ENCODE measurements at regions not wholly inside any gene's neighbourhood (a gene's known extent, or its start where the extent isn't known, plus 50 kb on each side); places are given as distances from the start of the nearest gene placed in this dataset.

DNA sequence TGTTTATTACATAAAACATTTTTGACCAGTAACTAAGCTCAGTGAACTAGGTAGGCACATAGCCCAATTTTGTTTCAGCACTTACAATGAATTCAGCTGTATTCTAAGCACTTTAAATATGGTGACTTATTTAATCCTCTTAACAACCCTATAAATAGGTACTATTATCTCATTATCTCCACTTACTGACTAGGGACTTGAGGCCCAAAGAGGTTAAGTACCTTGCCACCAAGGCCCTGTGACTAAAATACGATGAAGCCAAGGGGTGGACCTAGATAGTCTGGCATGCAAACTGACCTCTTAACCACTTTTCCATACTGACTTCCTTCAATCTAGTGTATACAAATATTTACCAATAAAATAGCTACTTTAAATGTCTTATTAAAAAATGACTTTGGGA lies 266.4 kb downstream of the ZNF608 start:
- H3K36me3 ChIP-seq (ENCODE audit: control insufficient read depth, insufficient read depth, low read length) = no peaks in the 10 kb centered on the region
- H3K27me3 ChIP-seq (ENCODE audit: control insufficient read depth, insufficient read depth, low read length) = no peaks in the 10 kb centered on the region
- H3K9ac ChIP-seq (ENCODE audit: low read depth, low read length) = no peak overlapping the region
- H3K4me3 ChIP-seq (ENCODE audit: low read depth, low read length) = no peak overlapping the region
- H3K4me1 ChIP-seq (ENCODE audit: control insufficient read depth, insufficient read depth, low read length) = peaks cover 16% of the 10 kb centered on the region
- no peaks in the 10 kb centered on the region for H3K9me3 ChIP-seq (ENCODE audit: control insufficient read depth, insufficient read depth, low read length)

- H3K9me3 ChIP-seq (ENCODE audit: control insufficient read depth, insufficient read depth, low read length) = no peaks in the 10 kb centered on the region
- H3K9ac ChIP-seq (ENCODE audit: low read depth, low read length) = no peak overlapping the region
- H3K27me3 ChIP-seq (ENCODE audit: control insufficient read depth, insufficient read depth, low read length) = no peaks in the 10 kb centered on the region
- no peaks in the 10 kb centered on the region for H3K36me3 ChIP-seq (ENCODE audit: control insufficient read depth, insufficient read depth, low read length)
- H3K4me1 ChIP-seq (ENCODE audit: control insufficient read depth, insufficient read depth, low read length) = peaks cover 16% of the 10 kb centered on the region
- no peak overlapping the region for H3K4me3 ChIP-seq (ENCODE audit: low read depth, low read length)
These were observed 268.2 kb downstream of the ZNF608 start for GRCh38 chr5:124478264-124478663.

GRCh38 chr5:124477577-124477976 lies 268.9 kb downstream of the ZNF608 start:
- Histone ChIP-seq H3K36me3 (ENCODE audit: control insufficient read depth, insufficient read depth, low read length) (no peaks in the 10 kb centered on the region), H3K9me3 (ENCODE audit: control insufficient read depth, insufficient read depth, low read length) (no peaks in the 10 kb centered on the region), H3K27me3 (ENCODE audit: control insufficient read depth, insufficient read depth, low read length) (no peaks in the 10 kb centered on the region), H3K4me1 (ENCODE audit: control insufficient read depth, insufficient read depth, low read length) (peaks cover 16% of the 10 kb centered on the region), H3K9ac (ENCODE audit: low read depth, low read length) (no peak overlapping the region), H3K4me3 (ENCODE audit: low read depth, low read length) (no peak overlapping the region)

DNA sequence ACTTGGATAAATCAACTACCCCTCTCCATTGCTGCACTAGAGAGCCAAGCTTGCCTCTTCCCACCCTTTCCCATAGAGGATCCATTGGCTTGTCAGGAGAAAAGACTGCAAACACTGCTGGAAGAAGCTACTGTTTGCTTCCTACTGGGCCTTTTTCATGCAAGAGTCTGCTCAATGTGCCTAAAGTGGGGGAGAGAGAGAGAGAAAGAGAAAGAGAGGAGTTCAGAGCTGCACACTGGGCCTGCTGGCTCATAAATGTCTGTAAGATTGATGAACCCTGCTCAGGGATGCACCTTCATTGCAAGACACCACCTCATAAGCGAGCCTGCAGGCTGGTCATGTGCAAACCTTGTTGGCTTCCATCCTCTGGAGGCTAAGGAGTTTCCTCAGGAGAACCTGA lies 269.4 kb downstream of the ZNF608 start:
- Histone ChIP-seq H3K27me3 (ENCODE audit: control insufficient read depth, insufficient read depth, low read length) (no peaks in the 10 kb centered on the region), H3K4me1 (ENCODE audit: control insufficient read depth, insufficient read depth, low read length) (peaks cover 16% of the 10 kb centered on the region), H3K9me3 (ENCODE audit: control insufficient read depth, insufficient read depth, low read length) (no peaks in the 10 kb centered on the region), H3K9ac (ENCODE audit: low read depth, low read length) (no peak overlapping the region), H3K4me3 (ENCODE audit: low read depth, low read length) (no peak overlapping the region), H3K36me3 (ENCODE audit: control insufficient read depth, insufficient read depth, low read length) (no peaks in the 10 kb centered on the region)

GRCh38 chr5:124474528-124475215 lies 271.8 kb downstream of the ZNF608 start:
- Histone ChIP-seq H3K4me3 (ENCODE audit: low read depth, low read length) (no peak overlapping the region), H3K27me3 (ENCODE audit: control insufficient read depth, insufficient read depth, low read length) (no peaks in the 10 kb centered on the region)

GRCh38 chr5:124468671-124469411 lies 277.6 kb downstream of the ZNF608 start:
- Histone ChIP-seq H3K9me3 (ENCODE audit: control insufficient read depth, insufficient read depth, low read length) (no peaks in the 10 kb centered on the region), H3K4me3 (ENCODE audit: low read depth, low read length) (no peak overlapping the region), H3K9ac (ENCODE audit: low read depth, low read length) (no peak overlapping the region), H3K27me3 (ENCODE audit: control insufficient read depth, insufficient read depth, low read length) (no peaks in the 10 kb centered on the region), H3K4me1 (ENCODE audit: control insufficient read depth, insufficient read depth, low read length) (peaks cover 16% of the 10 kb centered on the region), H3K36me3 (ENCODE audit: control insufficient read depth, insufficient read depth, low read length) (no peaks in the 10 kb centered on the region)

More at GRCh38 chr5:124474528-124475215, 271.8 kb downstream of the ZNF608 start:
- H3K4me1 ChIP-seq (ENCODE audit: control insufficient read depth, insufficient read depth, low read length) = peaks cover 16% of the 10 kb centered on the region
- no peak overlapping the region for H3K9ac ChIP-seq (ENCODE audit: low read depth, low read length)
- no peaks in the 10 kb centered on the region for H3K9me3 ChIP-seq (ENCODE audit: control insufficient read depth, insufficient read depth, low read length)
- H3K36me3 ChIP-seq (ENCODE audit: control insufficient read depth, insufficient read depth, low read length) = no peaks in the 10 kb centered on the region

GRCh38 chr5:124467745-124468144 lies 278.7 kb downstream of the ZNF608 start:
- H3K4me3 ChIP-seq (ENCODE audit: low read depth, low read length) = no peak overlapping the region
- peaks cover 2% of the 10 kb centered on the region for H3K9me3 ChIP-seq (ENCODE audit: control insufficient read depth, insufficient read depth, low read length)
- no peaks in the 10 kb centered on the region for H3K27me3 ChIP-seq (ENCODE audit: control insufficient read depth, insufficient read depth, low read length)
- no peaks in the 10 kb centered on the region for H3K36me3 ChIP-seq (ENCODE audit: control insufficient read depth, insufficient read depth, low read length)
- peaks cover 16% of the 10 kb centered on the region for H3K4me1 ChIP-seq (ENCODE audit: control insufficient read depth, insufficient read depth, low read length)
- H3K9ac ChIP-seq (ENCODE audit: low read depth, low read length) = no peak overlapping the region

- H3K9me3 ChIP-seq (ENCODE audit: control insufficient read depth, insufficient read depth, low read length) = peaks cover 2% of the 10 kb centered on the region
- H3K27me3 ChIP-seq (ENCODE audit: control insufficient read depth, insufficient read depth, low read length) = no peaks in the 10 kb centered on the region
- H3K36me3 ChIP-seq (ENCODE audit: control insufficient read depth, insufficient read depth, low read length) = no peaks in the 10 kb centered on the region
- H3K4me1 ChIP-seq (ENCODE audit: control insufficient read depth, insufficient read depth, low read length) = peaks cover 16% of the 10 kb centered on the region
- H3K9ac ChIP-seq (ENCODE audit: low read depth, low read length) = no peak overlapping the region
- H3K4me3 ChIP-seq (ENCODE audit: low read depth, low read length) = no peak overlapping the region
These were observed 280.4 kb downstream of the ZNF608 start for GRCh38 chr5:124466011-124466410.

GRCh38 chr5:124463851-124464250 lies 282.6 kb downstream of the ZNF608 start:
- no peak overlapping the region for H3K4me3 ChIP-seq (ENCODE audit: low read depth, low read length)
- H3K9ac ChIP-seq (ENCODE audit: low read depth, low read length) = no peak overlapping the region
- no peaks in the 10 kb centered on the region for H3K36me3 ChIP-seq (ENCODE audit: control insufficient read depth, insufficient read depth, low read length)
- H3K27me3 ChIP-seq (ENCODE audit: control insufficient read depth, insufficient read depth, low read length) = no peaks in the 10 kb centered on the region
- peaks cover 9% of the 10 kb centered on the region for H3K4me1 ChIP-seq (ENCODE audit: control insufficient read depth, insufficient read depth, low read length)
- peaks cover 2% of the 10 kb centered on the region for H3K9me3 ChIP-seq (ENCODE audit: control insufficient read depth, insufficient read depth, low read length)

- peaks cover 3% of the 10 kb centered on the region for H3K4me1 ChIP-seq (ENCODE audit: control insufficient read depth, insufficient read depth, low read length)
- no peak overlapping the region for H3K4me3 ChIP-seq (ENCODE audit: low read depth, low read length)
- H3K36me3 ChIP-seq (ENCODE audit: control insufficient read depth, insufficient read depth, low read length) = no peaks in the 10 kb centered on the region
- H3K27me3 ChIP-seq (ENCODE audit: control insufficient read depth, insufficient read depth, low read length) = no peaks in the 10 kb centered on the region
- H3K9ac ChIP-seq (ENCODE audit: low read depth, low read length) = no peak overlapping the region
- peaks cover 2% of the 10 kb centered on the region for H3K9me3 ChIP-seq (ENCODE audit: control insufficient read depth, insufficient read depth, low read length)
These were observed 283.7 kb downstream of the ZNF608 start for GRCh38 chr5:124462751-124463150.

DNA sequence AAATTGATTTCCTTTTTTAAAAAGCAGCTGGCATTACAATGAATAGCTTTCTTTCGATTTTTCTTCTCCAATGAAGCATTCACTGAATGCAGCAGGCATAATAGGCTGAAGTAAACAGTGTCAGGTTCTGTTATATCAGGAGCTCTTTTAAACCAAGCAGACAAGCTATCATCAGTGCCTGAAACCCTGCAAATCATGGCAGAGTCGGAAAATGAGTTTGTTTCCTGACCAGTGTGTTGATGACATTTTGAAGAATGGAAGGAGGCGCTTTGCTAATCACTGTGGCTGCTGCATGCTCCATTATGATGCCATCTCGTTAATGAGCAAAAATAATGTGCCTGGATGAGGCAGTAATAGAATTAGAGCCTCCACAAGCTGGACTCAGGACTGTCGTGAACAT lies 284.5 kb downstream of the ZNF608 start:
- Histone ChIP-seq H3K27me3 (ENCODE audit: control insufficient read depth, insufficient read depth, low read length) (no peaks in the 10 kb centered on the region), H3K9me3 (ENCODE audit: control insufficient read depth, insufficient read depth, low read length) (peaks cover 2% of the 10 kb centered on the region), H3K4me1 (ENCODE audit: control insufficient read depth, insufficient read depth, low read length) (peaks cover 3% of the 10 kb centered on the region), H3K4me3 (ENCODE audit: low read depth, low read length) (no peak overlapping the region), H3K9ac (ENCODE audit: low read depth, low read length) (no peak overlapping the region), H3K36me3 (ENCODE audit: control insufficient read depth, insufficient read depth, low read length) (no peaks in the 10 kb centered on the region)

- Histone ChIP-seq H3K36me3 (ENCODE audit: control insufficient read depth, insufficient read depth, low read length) (no peaks in the 10 kb centered on the region), H3K9ac (ENCODE audit: low read depth, low read length) (no peak overlapping the region), H3K9me3 (ENCODE audit: control insufficient read depth, insufficient read depth, low read length) (peaks cover 2% of the 10 kb centered on the region), H3K27me3 (ENCODE audit: control insufficient read depth, insufficient read depth, low read length) (no peaks in the 10 kb centered on the region), H3K4me3 (ENCODE audit: low read depth, low read length) (no peak overlapping the region), H3K4me1 (ENCODE audit: control insufficient read depth, insufficient read depth, low read length) (no peaks in the 10 kb centered on the region)
These were observed 285.3 kb downstream of the ZNF608 start for GRCh38 chr5:124461157-124461556.

Measured in iPS-15b (cell line).